Dermis microvascular lymphatic vessel endothelial cell (primary cell): ENCODE measurements at regions not wholly inside any gene's neighbourhood (a gene's known extent, or its start where the extent isn't known, plus 50 kb on each side); places are given as distances from the start of the nearest gene placed in this dataset.
A peak's percentile ranks its signal among the peaks of the same experiment; 100 is the strongest.

Source experiments
- DNase-seq, 2 donors: peaks; one replicate each; pipeline versions ENCODE4 v3.0.0 to v3.0.0-alpha.2; 2010; ENCODE audit warnings: low read depth in 2 of 2

DNA sequence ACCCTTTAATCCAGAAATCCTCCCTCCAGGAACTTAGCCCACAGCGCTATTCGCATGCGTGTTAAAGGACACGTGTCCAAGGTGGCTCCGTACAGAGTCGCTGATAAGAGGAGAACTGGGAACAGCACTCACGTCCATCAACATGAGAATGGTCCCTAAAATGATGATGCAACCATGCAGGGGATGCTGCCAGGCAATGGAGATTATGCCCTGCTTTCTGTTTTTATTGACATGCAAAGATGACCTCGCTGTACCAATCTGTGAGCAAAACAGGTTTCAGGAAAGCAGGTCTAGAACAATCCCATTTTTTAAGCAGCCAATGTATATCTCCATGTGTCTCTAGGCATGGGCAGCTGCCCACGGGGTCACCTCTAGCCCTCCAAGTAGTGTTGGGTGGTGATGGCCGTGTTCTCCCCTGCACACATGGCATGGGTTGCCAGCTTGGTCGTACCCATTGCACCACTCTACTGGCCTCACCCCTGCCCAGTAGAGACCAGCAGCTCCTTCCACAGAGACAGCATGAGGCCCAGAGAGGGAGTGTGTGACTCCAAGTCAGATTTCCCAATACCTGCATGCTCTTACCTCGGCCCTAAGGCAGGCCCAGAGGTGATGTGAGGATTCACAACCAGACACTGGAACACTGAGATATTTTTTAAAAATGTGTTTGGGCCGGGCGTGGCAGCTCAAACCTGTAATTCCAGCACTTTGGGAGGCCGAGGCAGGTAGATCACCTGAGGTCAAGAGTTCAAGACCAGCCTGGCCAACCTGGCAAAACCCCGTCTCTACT, 68.3 kb upstream of the LINC01488 start:
- no peak for DNase-seq

DNA sequence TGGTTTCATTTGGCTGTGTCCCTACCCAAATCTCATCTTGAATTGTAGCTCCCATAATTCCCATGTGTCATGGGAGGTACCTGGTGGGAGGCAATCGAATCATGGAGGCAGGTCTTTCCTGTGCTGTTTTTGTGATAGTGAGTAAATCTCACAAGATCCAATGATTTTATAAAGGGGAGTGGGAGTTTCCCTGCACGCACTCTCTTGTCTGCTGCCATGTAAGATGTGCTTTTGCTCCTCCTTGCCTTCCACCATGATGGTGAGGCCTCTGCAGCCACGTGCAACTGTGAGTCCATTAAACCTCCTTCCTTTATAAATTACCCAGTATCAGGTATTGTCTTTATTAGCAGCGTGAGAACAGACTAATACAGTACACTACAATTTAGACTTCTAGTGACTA, 67.5 kb upstream of the LINC01488 start:
- DNase-seq = no peak

DNA sequence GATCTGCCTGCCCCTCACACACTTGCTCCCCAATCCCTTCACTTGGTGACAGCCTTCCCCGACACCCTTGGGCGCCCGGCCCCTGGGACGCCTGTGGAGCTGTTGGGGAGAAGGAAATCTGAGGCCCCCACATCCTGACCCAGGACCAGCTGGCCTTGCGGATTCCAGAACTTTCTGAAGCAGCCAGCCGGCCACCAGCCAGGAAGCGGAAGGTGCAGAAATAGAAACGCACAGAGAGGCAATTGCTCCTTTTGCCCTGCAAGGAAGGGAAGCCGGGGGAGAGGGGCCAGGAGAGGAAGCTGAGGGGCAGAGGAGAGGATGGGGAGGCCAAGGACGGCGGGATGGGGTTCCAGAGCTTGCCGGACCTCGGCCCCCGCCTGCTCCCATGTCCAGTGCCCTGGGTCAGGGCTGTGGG, 66.7 kb upstream of the LINC01488 start:
- DNase-seq = no peak

DNA sequence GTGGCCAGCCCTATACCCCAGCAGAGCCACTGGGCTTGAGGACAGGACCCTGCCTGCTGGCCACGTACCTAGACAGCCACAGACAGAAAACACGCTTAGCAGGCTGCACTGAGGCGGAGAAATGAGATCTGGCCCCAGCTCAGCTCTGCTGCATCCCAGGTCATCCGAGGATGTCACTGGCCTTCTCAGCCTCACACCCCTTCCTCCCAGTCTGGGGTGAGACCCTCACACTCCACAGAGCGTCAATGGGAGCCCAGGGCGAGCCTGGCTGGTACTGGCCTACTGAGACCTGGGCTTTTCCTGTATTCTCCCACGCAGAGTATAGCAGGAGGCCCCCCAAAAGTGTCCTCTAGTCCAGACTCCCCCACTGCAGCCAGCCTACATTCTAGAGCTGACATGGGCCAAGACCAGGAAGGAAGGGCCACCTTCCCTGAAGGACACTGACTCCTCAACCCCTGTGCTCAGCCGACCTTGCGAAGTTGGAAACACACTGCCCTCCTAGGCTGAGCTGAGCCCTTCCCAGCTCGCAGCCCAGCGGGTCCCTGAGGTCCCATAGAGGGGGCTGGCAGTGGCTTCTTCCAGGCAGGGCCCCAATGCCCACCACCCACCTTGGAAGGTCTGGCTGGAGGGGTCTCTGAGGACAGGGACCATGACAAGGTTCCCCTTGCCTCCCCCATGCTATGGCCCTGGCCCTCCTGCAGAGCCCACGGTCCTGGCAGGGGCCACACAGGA, 65.9 kb upstream of the LINC01488 start:
- no peak for DNase-seq

DNA sequence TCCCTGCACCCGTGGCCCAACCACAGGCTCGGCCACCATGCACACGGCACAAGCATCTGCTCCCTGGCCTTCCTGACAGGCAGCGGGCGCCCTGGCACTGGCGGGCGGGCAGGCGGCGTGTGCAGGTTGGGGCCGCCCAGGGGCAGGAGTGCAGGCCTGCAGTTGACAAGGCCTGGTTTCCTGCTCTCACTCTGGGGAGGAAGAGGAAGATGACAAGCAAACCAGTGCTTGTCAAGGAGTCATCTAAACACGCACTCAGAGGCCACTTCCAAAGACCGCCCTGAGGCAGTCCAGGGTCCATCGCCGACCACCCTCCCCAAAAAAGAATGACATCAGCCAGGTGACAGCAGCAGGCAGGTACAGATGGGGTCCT, 65.3 kb upstream of the LINC01488 start:
- peak in 1 of 2 donors; percentile 44 for DNase-seq

DNA sequence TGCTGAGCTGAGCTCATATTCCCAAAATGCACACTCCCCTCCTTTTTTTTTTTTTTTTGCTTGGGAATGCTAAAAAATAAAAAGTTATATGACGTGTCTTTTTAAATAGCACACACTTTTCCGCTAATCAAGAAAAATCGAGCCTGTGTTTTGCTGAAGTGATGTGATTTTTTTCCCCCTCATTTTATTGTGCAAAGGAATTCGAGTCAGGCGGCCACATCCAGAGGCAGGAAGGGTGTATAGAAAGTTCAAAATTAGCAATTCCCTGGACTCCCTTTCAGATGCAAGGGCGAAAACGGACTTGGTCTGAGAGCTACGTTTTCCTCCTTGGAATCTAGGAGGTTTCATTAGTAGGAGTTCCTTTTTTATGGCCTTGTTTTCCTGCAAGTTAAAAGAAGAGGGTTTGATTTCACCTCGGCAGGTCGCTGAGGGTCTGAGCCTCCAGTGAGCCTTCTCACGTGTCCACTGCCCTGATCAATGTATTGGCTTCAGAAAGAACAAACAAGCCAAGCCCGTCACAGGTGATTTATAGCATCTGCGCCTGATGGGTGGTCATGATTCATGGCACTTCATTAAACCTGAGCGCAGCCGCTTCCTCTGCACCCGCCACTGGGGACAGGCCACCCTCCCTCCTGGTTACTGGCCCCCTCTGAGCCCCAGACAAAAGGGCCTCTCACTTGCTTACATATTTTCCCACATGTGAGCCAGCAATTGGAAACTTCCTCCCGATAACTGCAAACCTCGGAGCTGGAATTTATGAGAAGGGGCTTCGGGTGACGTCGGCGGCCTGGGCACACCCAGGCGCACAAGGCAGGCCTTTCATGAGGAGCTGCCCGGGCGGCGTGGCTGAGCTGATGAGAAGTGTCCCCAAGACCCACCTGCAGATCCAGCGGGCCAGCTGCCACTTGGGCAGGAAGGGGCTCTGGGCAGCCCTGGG, 64.4 kb upstream of the LINC01488 start:
- no peak for DNase-seq

GRCh38 chr11:69417699-69418085, 63.8 kb upstream of the LINC01488 start:
- DNase-seq = no peak

GRCh38 chr11:69418576-69419296, 62.7 kb upstream of the LINC01488 start:
- DNase-seq = no peak

GRCh38 chr11:69419662-69420395, 61.6 kb upstream of the LINC01488 start:
- DNase-seq = no peak

GRCh38 chr11:69422645-69423044, 58.8 kb upstream of the LINC01488 start:
- no peak for DNase-seq

- DNase-seq = no peak
These were observed 58.3 kb upstream of the LINC01488 start for GRCh38 chr11:69423181-69423580.

DNA sequence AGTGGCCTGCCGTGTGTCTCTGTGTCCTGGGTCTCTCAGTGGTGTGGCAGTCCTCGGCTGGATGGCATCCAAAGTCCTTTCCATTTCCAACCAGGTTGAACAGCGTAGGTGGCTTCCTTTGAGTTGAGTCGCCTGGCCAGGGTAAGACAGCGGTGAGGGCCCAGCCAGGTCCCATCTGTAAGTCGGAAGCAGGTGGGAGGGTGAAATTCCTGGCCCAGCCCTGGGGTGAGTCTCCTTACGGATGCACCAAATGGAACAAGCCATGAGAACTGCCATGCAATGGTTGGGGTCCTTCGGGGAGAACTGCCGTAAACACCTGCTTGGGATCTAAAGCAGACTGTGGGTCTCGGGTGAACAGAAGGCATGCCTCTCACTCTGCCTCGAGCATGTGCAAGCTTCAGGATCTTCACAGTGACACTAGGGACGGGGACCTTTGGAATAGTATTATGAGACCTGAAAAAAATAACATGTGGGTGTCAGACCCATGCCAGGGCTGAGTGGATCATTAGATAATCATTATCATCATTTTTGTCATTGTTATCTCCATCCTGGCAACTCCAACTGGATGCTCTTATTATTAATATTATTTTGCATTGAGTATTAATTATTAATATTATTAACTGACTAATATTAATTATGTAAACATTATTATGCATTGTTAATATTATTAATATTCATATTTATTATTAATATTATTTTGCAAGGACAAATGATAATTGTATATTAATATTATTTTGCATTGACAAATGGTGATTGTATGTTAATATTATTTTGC, 57.7 kb upstream of the LINC01488 start:
- DNase-seq = no peak

DNA sequence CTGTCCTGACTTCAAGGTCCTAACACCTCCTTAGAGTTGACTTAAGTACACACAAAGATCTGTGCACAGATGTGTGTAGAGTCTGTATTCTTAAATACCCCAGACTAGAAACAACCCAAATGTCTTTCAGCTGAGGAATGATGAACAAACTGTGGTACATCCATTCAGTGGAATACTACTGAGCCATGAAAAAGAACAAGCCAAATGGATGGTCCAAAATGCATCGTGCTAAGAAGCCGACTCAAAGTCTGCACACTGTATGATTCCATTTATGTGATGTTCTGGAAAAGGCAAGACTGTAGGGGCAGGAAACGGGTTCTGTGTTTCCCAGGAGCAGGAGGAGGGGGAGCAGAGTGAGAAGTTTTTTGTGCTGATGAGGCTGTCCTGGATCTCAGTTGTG, 56.7 kb upstream of the LINC01488 start:
- DNase-seq = no peak

GRCh38 chr11:69425444-69425843, 56.0 kb upstream of the LINC01488 start:
- DNase-seq = no peak

- DNase-seq = no peak
These were observed 55.4 kb upstream of the LINC01488 start for GRCh38 chr11:69425895-69426544.

DNA sequence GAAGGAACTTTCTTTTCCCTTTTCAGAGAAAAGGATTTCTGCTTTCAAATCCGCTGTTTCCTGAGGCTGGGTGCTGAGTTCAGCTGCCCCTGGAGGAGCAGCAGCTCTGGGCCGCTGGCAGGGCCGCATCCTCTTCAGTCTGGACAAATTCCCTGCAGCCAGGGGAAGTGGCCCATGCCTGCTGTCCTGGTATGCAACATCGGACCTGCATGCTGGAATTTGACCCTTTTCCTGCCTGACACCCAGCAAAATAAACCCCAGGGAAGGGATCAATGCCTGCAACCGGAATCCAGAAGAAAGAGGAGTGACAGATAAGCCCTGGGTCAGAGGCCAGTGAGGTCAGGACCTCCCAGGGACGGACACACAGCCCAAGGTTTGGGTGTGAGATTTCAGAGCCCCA, 54.1 kb upstream of the LINC01488 start:
- DNase-seq = no peak

DNA sequence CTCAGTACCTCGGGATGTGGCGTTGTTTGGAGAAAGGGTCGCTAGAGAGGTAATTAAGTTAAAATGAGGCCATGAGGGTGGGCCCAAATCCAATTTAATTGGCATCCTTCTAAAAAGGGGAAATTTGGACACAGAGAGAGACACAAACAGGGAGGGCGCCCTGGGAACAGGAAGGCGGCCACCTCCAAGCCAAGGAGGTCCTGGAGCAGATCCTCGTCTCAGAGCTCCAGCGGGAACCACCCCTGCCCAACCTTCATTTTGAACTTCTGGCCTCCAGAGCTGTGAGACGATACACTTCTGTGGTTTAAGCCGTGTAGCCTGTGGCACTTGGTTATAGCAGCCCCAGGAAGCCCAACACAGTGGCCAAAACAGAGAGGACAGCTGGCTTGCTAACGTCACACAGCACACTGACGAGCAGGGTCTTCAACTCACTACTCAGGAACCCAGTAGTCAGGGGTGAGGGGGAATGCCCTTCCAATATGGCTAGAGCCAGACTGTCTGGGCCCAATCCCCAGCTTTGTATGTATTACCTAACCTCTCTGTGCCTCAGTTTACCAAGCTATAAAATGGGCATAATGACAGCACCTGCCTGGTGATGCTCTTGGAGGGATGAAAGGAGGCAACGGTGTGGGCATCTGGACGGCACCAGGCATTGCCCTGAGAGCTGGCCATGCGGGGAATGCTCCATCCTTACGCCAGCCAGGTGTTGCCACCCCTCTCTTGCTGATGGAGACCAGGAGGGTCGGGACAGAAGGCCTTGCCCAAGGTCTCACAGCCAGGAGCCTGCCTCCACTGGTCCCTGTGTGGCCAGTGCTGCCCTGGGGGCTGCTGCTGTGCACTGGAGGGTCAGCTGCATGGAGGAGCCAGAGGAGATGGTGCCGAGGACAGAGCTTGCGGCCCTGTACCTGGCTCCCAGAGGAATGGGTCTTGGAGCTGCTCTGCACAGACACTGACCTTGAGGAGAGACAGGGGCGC, 53.3 kb upstream of the LINC01488 start:
- no peak for DNase-seq
